H9 (cell line): ENCODE measurements at regions not wholly inside any gene's neighbourhood (a gene's known extent, or its start where the extent isn't known, plus 50 kb on each side); places are given as distances from the start of the nearest gene placed in this dataset.

Experiments
- DNase-seq: peaks from one replicate; pipeline ENCODE4 v3.0.0-alpha.2; 2017
- H2AFZ ChIP-seq: one replicate; pipeline ENCODE4 v1.6.1; 2013; ENCODE audit warnings: mild to moderate bottlenecking, low read length, control low read depth, moderate library complexity
- H2AK5ac ChIP-seq: 2 replicates; pipeline ENCODE4 v1.6.1; 2013; ENCODE audit warnings: low read length, control low read depth, mixed read lengths; ENCODE audit not compliant: insufficient read length
- H2BK120ac ChIP-seq: one replicate; pipeline ENCODE4 v1.6.1; 2013; ENCODE audit warnings: low read depth, mild to moderate bottlenecking, low read length, control low read depth, inconsistent platforms; ENCODE audit not compliant: poor library complexity, severe bottlenecking
- H2BK12ac ChIP-seq: 2 replicates; pipeline ENCODE4 v1.6.1; 2013; ENCODE audit warnings: low read length, control low read depth, mixed read lengths, low read depth; ENCODE audit not compliant: insufficient read length
- H2BK15ac ChIP-seq: 2 replicates; pipeline ENCODE4 v1.6.1; 2013; ENCODE audit warnings: low read depth, low read length, control low read depth
- H2BK20ac ChIP-seq: one replicate; pipeline ENCODE4 v1.6.1; 2013; ENCODE audit warnings: low read depth, mild to moderate bottlenecking, low read length, control low read depth, inconsistent platforms; ENCODE audit not compliant: poor library complexity, severe bottlenecking
- H2BK5ac ChIP-seq: 2 replicates; pipeline ENCODE4 v1.6.1; 2013; ENCODE audit warnings: low read length, control low read depth, mixed read lengths; ENCODE audit not compliant: insufficient read length
- H3K14ac ChIP-seq: 2 replicates; pipeline ENCODE4 v1.6.1; 2013; ENCODE audit warnings: low read length, control low read depth; ENCODE audit not compliant: insufficient read depth
- H3K18ac ChIP-seq: 2 replicates; pipeline ENCODE4 v1.6.1; 2013; ENCODE audit warnings: low read depth, mild to moderate bottlenecking, mixed read lengths, low read length, control low read depth; ENCODE audit not compliant: insufficient read length
- H3K23ac ChIP-seq: 2 replicates; pipeline ENCODE4 v1.6.1; 2013; ENCODE audit warnings: low read length, control low read depth, mixed read lengths, low read depth; ENCODE audit not compliant: insufficient read length
- H3K23me2 ChIP-seq: 2 replicates; pipeline ENCODE4 v1.6.1; 2013; ENCODE audit warnings: low read depth, mild to moderate bottlenecking, mixed read lengths, low read length, control low read depth; ENCODE audit not compliant: insufficient read length, poor library complexity, severe bottlenecking
- H3K27ac ChIP-seq: 2 replicates; pipeline ENCODE4 v1.5.1; 2013; ENCODE audit warnings: low read length, control low read depth, mixed read lengths, low read depth; ENCODE audit not compliant: insufficient read length
- H3K27me3 ChIP-seq: 2 replicates; pipeline ENCODE4 v1.6.1; 2013; ENCODE audit warnings: low read length, control low read depth, inconsistent platforms; ENCODE audit not compliant: insufficient read depth
- H3K4ac ChIP-seq: 2 replicates; pipeline ENCODE4 v1.6.1; 2013; ENCODE audit warnings: low read depth, mild to moderate bottlenecking, control low read depth, inconsistent platforms, low read length, moderate library complexity
- H3K4me1 ChIP-seq: 2 replicates; pipeline ENCODE4 v1.6.1; 2013; ENCODE audit warnings: low read length, control low read depth, inconsistent platforms; ENCODE audit not compliant: insufficient read depth
- H3K4me2 ChIP-seq: 2 replicates; pipeline ENCODE4 v1.6.1; 2013; ENCODE audit warnings: low read length, control low read depth, mixed read lengths; ENCODE audit not compliant: insufficient read length, insufficient read depth
- H3K56ac ChIP-seq: 2 replicates; pipeline ENCODE4 v1.6.1; 2013; ENCODE audit warnings: low read depth, mild to moderate bottlenecking, mixed read lengths, low read length, control low read depth; ENCODE audit not compliant: insufficient read length
- H3K79me1 ChIP-seq: 2 replicates; pipeline ENCODE4 v1.6.1; 2013; ENCODE audit warnings: low read depth, mild to moderate bottlenecking, moderate library complexity, low read length, control low read depth, inconsistent platforms; ENCODE audit not compliant: insufficient read depth, poor library complexity, severe bottlenecking
- H3K79me2 ChIP-seq: 2 replicates; pipeline ENCODE4 v1.6.1; 2013; ENCODE audit warnings: low read length, control low read depth, inconsistent platforms; ENCODE audit not compliant: insufficient read depth
- H3K9ac ChIP-seq: 2 replicates; pipeline ENCODE4 v1.6.1; 2013; ENCODE audit warnings: low read length, control low read depth, mixed read lengths; ENCODE audit not compliant: insufficient read length; ENCODE audit errors: extremely low read depth
- H3K9me3 ChIP-seq: one replicate; pipeline ENCODE4 v1.6.1; 2013; ENCODE audit warnings: low read depth, low read length, inconsistent platforms; ENCODE audit not compliant: control insufficient read depth
- H3T11ph ChIP-seq: one replicate; pipeline ENCODE4 v1.6.1; 2013; ENCODE audit warnings: mild to moderate bottlenecking, low read length, control low read depth, inconsistent platforms
- H4K20me1 ChIP-seq: one replicate; pipeline ENCODE4 v1.6.1; 2013; ENCODE audit not compliant: control insufficient read depth, insufficient read length, insufficient read depth
- H4K5ac ChIP-seq: 2 replicates; pipeline ENCODE4 v1.6.1; 2013; ENCODE audit warnings: low read depth, mild to moderate bottlenecking, mixed read lengths, low read length, control low read depth; ENCODE audit not compliant: insufficient read length
- H4K8ac ChIP-seq: replicated peaks from 2 replicates; pipeline ENCODE4 v1.6.1; 2013; ENCODE audit warnings: low read length, control low read depth, mixed read lengths, low read depth; ENCODE audit not compliant: insufficient read length
- H4K91ac ChIP-seq: 2 replicates; pipeline ENCODE4 v1.6.1; 2013; ENCODE audit warnings: low read depth, mild to moderate bottlenecking, moderate library complexity, mixed read lengths, low read length, control low read depth; ENCODE audit not compliant: insufficient read length
- H3K27ac Mint-ChIP-seq, 3 experiments: 2 replicates in 2 of 3; 3 replicates in 1 of 3; pipeline ENCODE4 v1.8.0; 2020 to 2021; ENCODE audit warnings: mixed read lengths in 3 of 3, mild to moderate bottlenecking in 1 of 3, moderate library complexity in 1 of 3
- H3K27me3 Mint-ChIP-seq: 2 replicates; pipeline ENCODE4 v1.8.0; 2021; ENCODE audit warnings: low read depth, mild to moderate bottlenecking, moderate library complexity, mixed read lengths
- H3K36me3 Mint-ChIP-seq, 3 experiments: 2 replicates in 2 of 3; 3 replicates in 1 of 3; pipeline ENCODE4 v1.8.0; 2020 to 2021; ENCODE audit warnings: low read depth in 3 of 3, mixed read lengths in 3 of 3; ENCODE audit not compliant: insufficient read depth in 1 of 3
- H3K4me1 Mint-ChIP-seq, 2 experiments: 2 replicates each; pipeline ENCODE4 v1.8.0; 2020; ENCODE audit warnings: mixed read lengths in 2 of 2
- H3K4me3 Mint-ChIP-seq, 2 experiments: 2 replicates in 1 of 2; 3 replicates in 1 of 2; pipeline ENCODE4 v1.8.0; 2020 to 2021; ENCODE audit warnings: mild to moderate bottlenecking in 2 of 2, mixed read lengths in 2 of 2, moderate library complexity in 1 of 2
- H3K9me3 Mint-ChIP-seq, 2 experiments: 2 replicates in 1 of 2; 3 replicates in 1 of 2; pipeline ENCODE4 v1.8.0; 2020; ENCODE audit warnings: mild to moderate bottlenecking in 2 of 2, mixed read lengths in 2 of 2, moderate library complexity in 1 of 2
- CTCF ChIP-seq: fragments of 200-600 bp; sonication (generic); conservative IDR thresholded peaks from 3 replicates; pipeline ENCODE4 v1.8.0; 2021; ENCODE audit warnings: antibody characterized with exemption, mild to moderate bottlenecking
- WGBS: extraction: QIAGEN DNeasy Blood & Tissue Kit; methylation state at CpG from one replicate; pipeline ENCODE4 v1.1.7; 2013; ENCODE audit warnings: missing lambda C conversion rate, low lambda C conversion rate, mixed read lengths; ENCODE audit not compliant: insufficient read length; ENCODE audit errors: extremely low coverage; 5-methylcytosine and 5-hydroxymethylcytosine counted together

GRCh38 chr4:159526172-159526571 lies 423.3 kb downstream of the RAPGEF2 start:
- Histone ChIP-seq H3K23ac (no peak overlapping the region), H3K4me1 (no peaks in the 10 kb centered on the region), H3K27ac (no peak overlapping the region), H2BK12ac (no peak overlapping the region), H3K9me3 (no peaks in the 10 kb centered on the region), H3T11ph (no peak overlapping the region), H2BK20ac (no peak overlapping the region), H2AK5ac (no peak overlapping the region), H2BK120ac (no peak overlapping the region), H3K27me3 (no peaks in the 10 kb centered on the region), H3K9ac (no peak overlapping the region), H3K56ac (no peak overlapping the region), H2BK15ac (no peak overlapping the region), H3K14ac (no peak overlapping the region), H4K20me1 (no peaks in the 10 kb centered on the region), H3K4ac (no peak overlapping the region), H4K5ac (no peak overlapping the region), H3K18ac (no peak overlapping the region), H4K91ac (no peak overlapping the region), H2BK5ac (no peak overlapping the region), H3K79me1 (no peaks in the 10 kb centered on the region), H3K23me2 (no peaks in the 10 kb centered on the region), H4K8ac (no peak overlapping the region), H2AFZ (no peak overlapping the region), H3K79me2 (no peaks in the 10 kb centered on the region), H3K4me2 (no peak overlapping the region)
- Mint-ChIP-seq H3K27ac (no peak overlapping the region), H3K9me3 (peaks cover 26 to 27% of the 10 kb centered on the region in 2 experiments), H3K4me3 (no peak overlapping the region), H3K36me3 (peaks cover 7 to 23% (median 14%) of the 10 kb centered on the region in 3 experiments), H3K27me3 (peaks cover 2% of the 10 kb centered on the region; the same call in 1 of the 2 replicates), H3K4me1 (no peaks in the 10 kb centered on the region)
- DNase-seq: no peak
- no CpG with 5 or more reads among the region's 6 CpGs for WGBS
- no peak for TF ChIP-seq CTCF
